ENCODE measurements at regions not wholly inside any gene's neighbourhood (a gene's known extent, or its start where the extent isn't known, plus 50 kb on each side); places are given as distances from the start of the nearest gene placed in this dataset.
"Not testable (repeated sequence)": the region's sequence is repeated elsewhere in the genome, so short reads cannot be mapped to it uniquely, and the experiment has no call there.

GRCh38 chr2:129827311-129828090 is 152.0 kb upstream of the RAB6C start:
- no peak for TF ChIP-seq CTCF (IDR thresholded peaks at IDR 0.05; ENCODE audit: extremely low read depth, low read depth, low read length)
- Histone ChIP-seq H3K9me3 (ENCODE audit: low read depth, low read length) (no peaks in the 10 kb centered on the region), H4K20me1 (ENCODE audit: insufficient read depth, low read length) (no peaks in the 10 kb centered on the region), H3K79me2 (ENCODE audit: insufficient read depth, low read length) (no peaks in the 10 kb centered on the region), H2AFZ (ENCODE audit: low read length) (no peak overlapping the region), H3K4me3 (ENCODE audit: insufficient read depth, low read length) (no peak overlapping the region), H3K27me3 (ENCODE audit: insufficient read depth, low read length) (no peaks in the 10 kb centered on the region), H3K36me3 (ENCODE audit: insufficient read depth, low read length) (no peaks in the 10 kb centered on the region), H3K4me1 (ENCODE audit: insufficient read depth, low read length) (no peaks in the 10 kb centered on the region), H3K27ac (ENCODE audit: low read depth, low read length) (no peak overlapping the region), H3K4me2 (ENCODE audit: insufficient read depth, low read length) (no peak overlapping the region)
- DNase-seq (ENCODE audit: insufficient read length, low spot score, missing footprints), result no peak

DNA sequence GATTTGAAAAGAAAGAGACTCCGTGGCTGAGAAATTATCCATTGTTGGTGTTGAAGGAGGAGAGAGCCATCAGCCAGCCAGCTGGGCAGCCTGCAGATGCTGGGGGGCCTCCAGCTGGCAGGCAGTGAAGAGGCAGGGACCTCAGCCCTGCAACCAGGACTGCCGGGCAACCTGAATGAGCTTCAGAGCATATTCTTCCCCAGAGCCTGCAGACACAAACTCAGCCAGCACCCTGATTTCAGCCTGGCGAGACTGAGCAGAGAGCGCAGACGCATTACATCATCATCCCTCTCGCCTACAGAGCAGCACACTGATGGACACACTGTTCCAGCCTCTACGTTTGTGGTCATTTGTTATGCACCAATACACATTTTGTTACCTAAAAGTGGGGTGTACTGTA is 150.7 kb upstream of the RAB6C start:
- H3K27me3 ChIP-seq (ENCODE audit: insufficient read depth, low read length), result no peaks in the 10 kb centered on the region
- TF ChIP-seq CTCF (IDR thresholded peaks at IDR 0.05; ENCODE audit: extremely low read depth, low read depth, low read length), result no peak
- H3K4me1 ChIP-seq (ENCODE audit: insufficient read depth, low read length), result no peaks in the 10 kb centered on the region
- no peak overlapping the region for H3K27ac ChIP-seq (ENCODE audit: low read depth, low read length)
- no peak overlapping the region for H3K4me2 ChIP-seq (ENCODE audit: insufficient read depth, low read length)
- no peaks in the 10 kb centered on the region for H3K9me3 ChIP-seq (ENCODE audit: low read depth, low read length)
- no peaks in the 10 kb centered on the region for H3K79me2 ChIP-seq (ENCODE audit: insufficient read depth, low read length)
- no peaks in the 10 kb centered on the region for H3K36me3 ChIP-seq (ENCODE audit: insufficient read depth, low read length)
- DNase-seq (ENCODE audit: insufficient read length, low spot score, missing footprints), result no peak
- H2AFZ ChIP-seq (ENCODE audit: low read length), result no peak overlapping the region
- H4K20me1 ChIP-seq (ENCODE audit: insufficient read depth, low read length), result no peaks in the 10 kb centered on the region
- no peak overlapping the region for H3K4me3 ChIP-seq (ENCODE audit: insufficient read depth, low read length)

DNA sequence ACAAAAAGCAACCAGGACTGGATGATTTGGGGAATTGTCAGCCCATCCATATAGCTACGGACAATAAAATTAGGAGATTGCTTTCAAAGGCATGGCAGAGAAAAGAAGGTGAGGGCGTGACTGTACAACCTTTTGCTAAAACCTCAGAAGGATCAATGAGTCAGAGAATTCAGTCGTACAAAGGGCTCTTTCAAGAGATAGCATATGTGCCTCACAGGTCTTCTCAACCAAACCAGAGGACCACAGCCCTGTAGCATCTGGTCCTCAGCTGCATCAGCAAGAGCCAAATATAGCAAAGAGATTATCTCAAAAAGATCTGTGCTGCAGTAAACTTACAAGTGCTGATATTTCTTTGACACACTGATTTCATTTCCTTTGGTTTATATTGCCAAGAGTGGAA is 149.9 kb upstream of the RAB6C start:
- DNase-seq (ENCODE audit: insufficient read length, low spot score, missing footprints), result no peak
- no peak for TF ChIP-seq CTCF (IDR thresholded peaks at IDR 0.05; ENCODE audit: extremely low read depth, low read depth, low read length)
- Histone ChIP-seq H3K27ac (ENCODE audit: low read depth, low read length) (no peak overlapping the region), H3K4me2 (ENCODE audit: insufficient read depth, low read length) (no peak overlapping the region), H3K36me3 (ENCODE audit: insufficient read depth, low read length) (no peaks in the 10 kb centered on the region), H4K20me1 (ENCODE audit: insufficient read depth, low read length) (no peaks in the 10 kb centered on the region), H3K4me3 (ENCODE audit: insufficient read depth, low read length) (no peak overlapping the region), H3K9me3 (ENCODE audit: low read depth, low read length) (no peaks in the 10 kb centered on the region), H3K4me1 (ENCODE audit: insufficient read depth, low read length) (no peaks in the 10 kb centered on the region), H2AFZ (ENCODE audit: low read length) (no peak overlapping the region), H3K27me3 (ENCODE audit: insufficient read depth, low read length) (no peaks in the 10 kb centered on the region), H3K79me2 (ENCODE audit: insufficient read depth, low read length) (no peaks in the 10 kb centered on the region)

DNA sequence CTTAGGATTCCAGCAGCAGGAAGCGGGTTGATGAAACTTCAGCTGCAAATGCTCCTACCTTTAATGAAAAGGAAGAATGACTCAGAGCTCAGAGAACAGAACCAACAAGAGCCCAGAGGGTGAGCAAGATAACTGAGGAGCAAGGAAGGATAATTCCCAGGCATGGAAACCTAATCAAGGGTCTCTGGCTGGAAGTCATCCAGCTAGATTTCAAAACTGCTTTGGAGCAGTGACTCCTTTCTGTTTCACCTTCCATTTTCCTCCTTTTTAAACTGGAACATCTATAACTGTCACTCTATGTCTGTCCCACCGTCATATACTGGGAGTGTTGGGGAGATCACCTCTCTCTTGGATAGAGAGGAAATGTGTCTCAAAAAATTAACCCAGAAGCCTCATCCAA is 148.4 kb upstream of the RAB6C start:
- no peak for TF ChIP-seq CTCF (IDR thresholded peaks at IDR 0.05; ENCODE audit: extremely low read depth, low read depth, low read length)

DNA sequence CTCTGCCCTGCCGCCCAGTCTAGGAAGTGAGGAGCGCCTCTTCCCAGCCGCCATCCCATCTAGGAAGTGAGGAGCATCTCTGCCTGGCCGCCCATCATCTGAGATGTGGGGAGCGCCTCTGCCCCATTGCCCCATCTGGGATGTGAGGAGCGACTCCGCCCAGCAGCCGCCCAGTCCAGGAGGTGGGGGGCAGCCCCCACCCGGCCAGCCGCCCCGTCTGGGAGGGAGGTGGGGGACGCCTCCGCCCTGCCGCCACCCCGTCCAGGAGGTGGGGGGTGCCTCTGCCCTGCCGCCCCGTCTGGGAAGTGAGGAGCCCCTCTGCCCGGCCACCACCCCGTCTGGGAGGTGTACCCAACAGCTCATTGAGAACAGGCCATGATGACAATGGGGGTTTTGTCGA is 146.0 kb upstream of the RAB6C start:
- not testable (repeated sequence) for H3K36me3 ChIP-seq (ENCODE audit: insufficient read depth, low read length); DNase-seq (ENCODE audit: insufficient read length, low spot score, missing footprints); H4K20me1 ChIP-seq (ENCODE audit: insufficient read depth, low read length); H3K4me2 ChIP-seq (ENCODE audit: insufficient read depth, low read length); H2AFZ ChIP-seq (ENCODE audit: low read length); H3K27me3 ChIP-seq (ENCODE audit: insufficient read depth, low read length); H3K9me3 ChIP-seq (ENCODE audit: low read depth, low read length); H3K79me2 ChIP-seq (ENCODE audit: insufficient read depth, low read length); H3K27ac ChIP-seq (ENCODE audit: low read depth, low read length); H3K4me1 ChIP-seq (ENCODE audit: insufficient read depth, low read length); H3K4me3 ChIP-seq (ENCODE audit: insufficient read depth, low read length)

More for the DNA sequence above, 148.4 kb upstream of the RAB6C start:
- DNase-seq (ENCODE audit: insufficient read length, low spot score, missing footprints), result no peak
- Histone ChIP-seq H2AFZ (ENCODE audit: low read length) (no peak overlapping the region), H3K36me3 (ENCODE audit: insufficient read depth, low read length) (no peaks in the 10 kb centered on the region), H3K79me2 (ENCODE audit: insufficient read depth, low read length) (no peaks in the 10 kb centered on the region), H3K4me1 (ENCODE audit: insufficient read depth, low read length) (no peaks in the 10 kb centered on the region), H4K20me1 (ENCODE audit: insufficient read depth, low read length) (no peaks in the 10 kb centered on the region), H3K27ac (ENCODE audit: low read depth, low read length) (no peak overlapping the region), H3K27me3 (ENCODE audit: insufficient read depth, low read length) (no peaks in the 10 kb centered on the region), H3K4me2 (ENCODE audit: insufficient read depth, low read length) (no peak overlapping the region), H3K4me3 (ENCODE audit: insufficient read depth, low read length) (no peak overlapping the region), H3K9me3 (ENCODE audit: low read depth, low read length) (no peaks in the 10 kb centered on the region)
